OCI-LY7 (cell line): ENCODE measurements at regions not wholly inside any gene's neighbourhood (a gene's known extent, or its start where the extent isn't known, plus 50 kb on each side); places are given as distances from the start of the nearest gene placed in this dataset.

ENCODE experiments used
- BruUV-seq: library from RNA; stranded (reverse); fragments of 400-500 nt; replicated peaks from 2 replicates; lab custom pipeline; 2021; lab: Mats Ljungman, UMichigan
- CTCF ChIA-PET: fragments of 300-600 bp; sonication (Branson Sonifier 250); formaldehyde crosslinking; loops from one replicate; lab custom pipeline; 2022; ENCODE audit warnings: antibody characterized with exemption; ENCODE audit not compliant: unreplicated experiment; lab: Charles Lee
- POLR2A ChIA-PET: fragments of 300-600 bp; sonication (Branson Sonifier 250); formaldehyde crosslinking; loops from one replicate; lab custom pipeline; 2022; ENCODE audit warnings: antibody characterized with exemption; lab: Charles Lee
- DNase-seq: peaks from one replicate; pipeline ENCODE4 v3.0.0-alpha.2; 2015; ENCODE audit warnings: low spot score
- H2AFZ ChIP-seq: fragments of 200-600 bp; sonication (generic), shearing (Covaris generic); 2 replicates; pipeline ENCODE4 v1.6.1; 2014; ENCODE audit warnings: mild to moderate bottlenecking, antibody characterized with exemption, low read length, moderate library complexity
- H3K27ac ChIP-seq: fragments of 200-600 bp; sonication (generic); 2 replicates; pipeline ENCODE4 v1.5.1; 2014; ENCODE audit warnings: mixed run types, low read depth, mild to moderate bottlenecking, moderate library complexity, low read length, inconsistent platforms; ENCODE audit not compliant: poor library complexity, severe bottlenecking
- H3K36me3 ChIP-seq: fragments of 200-600 bp; sonication (generic); 2 replicates; pipeline ENCODE4 v1.6.1; 2014; ENCODE audit warnings: mild to moderate bottlenecking, antibody characterized with exemption, low read length, moderate library complexity, mixed read lengths; ENCODE audit not compliant: insufficient read depth
- H3K4me1 ChIP-seq: fragments of 200-600 bp; sonication (generic); 2 replicates; pipeline ENCODE4 v1.5.1; 2014; ENCODE audit warnings: mild to moderate bottlenecking, low read length; ENCODE audit not compliant: insufficient read depth, poor library complexity, severe bottlenecking
- H3K4me2 ChIP-seq: fragments of 200-600 bp; sonication (generic); 2 replicates; pipeline ENCODE4 v1.6.1; 2014; ENCODE audit warnings: mild to moderate bottlenecking, low read length
- H3K4me3 ChIP-seq: fragments of 200-600 bp; sonication (generic); 2 replicates; pipeline ENCODE4 v1.5.1; 2014; ENCODE audit warnings: mild to moderate bottlenecking, low read depth, low read length; ENCODE audit not compliant: poor library complexity, severe bottlenecking
- H3K79me2 ChIP-seq: fragments of 200-600 bp; sonication (generic); 2 replicates; pipeline ENCODE4 v1.6.1; 2016; ENCODE audit warnings: low read depth, mild to moderate bottlenecking, low read length, moderate library complexity, mixed read lengths; ENCODE audit not compliant: insufficient read depth
- H3K9me2 ChIP-seq: fragments of 200-600 bp; sonication (generic); 2 replicates; pipeline ENCODE4 v1.6.1; 2016; ENCODE audit warnings: mild to moderate bottlenecking, low read length, mixed read lengths; ENCODE audit not compliant: insufficient read depth
- H3K9me3 ChIP-seq: fragments of 200-600 bp; sonication (generic); 2 replicates; pipeline ENCODE4 v1.6.1; 2014; ENCODE audit warnings: mild to moderate bottlenecking, mixed run types, low read length, mixed read lengths
- H4K20me1 ChIP-seq: fragments of 200-600 bp; sonication (generic); 2 replicates; pipeline ENCODE4 v1.6.1; 2014; ENCODE audit warnings: mild to moderate bottlenecking, antibody characterized with exemption, low read length, moderate library complexity, mixed read lengths; ENCODE audit not compliant: insufficient read depth
- CTCF ChIP-seq: fragments of 200-600 bp; sonication (generic); conservative IDR thresholded peaks from 2 replicates; pipeline ENCODE4 v1.5.1; 2014; ENCODE audit warnings: mild to moderate bottlenecking, antibody characterized with exemption, low read length, moderate library complexity, mixed read lengths
- EZH2phosphoT487 ChIP-seq: fragments of 200-600 bp; sonication (generic); IDR thresholded peaks from 2 replicates; pipeline ENCODE4 v1.6.1; 2018; ENCODE audit warnings: low read depth, borderline replicate concordance, mild to moderate bottlenecking, mixed run types, antibody characterized with exemption, low read length, moderate library complexity, mixed read lengths
- intact Hi-C: fragments of 100-400 bp; cut with micrococcal nuclease; formaldehyde crosslinking; loops from one replicate; pipeline ENCODE4 v1.10.0; 2022; ENCODE audit not compliant: unreplicated experiment

DNA sequence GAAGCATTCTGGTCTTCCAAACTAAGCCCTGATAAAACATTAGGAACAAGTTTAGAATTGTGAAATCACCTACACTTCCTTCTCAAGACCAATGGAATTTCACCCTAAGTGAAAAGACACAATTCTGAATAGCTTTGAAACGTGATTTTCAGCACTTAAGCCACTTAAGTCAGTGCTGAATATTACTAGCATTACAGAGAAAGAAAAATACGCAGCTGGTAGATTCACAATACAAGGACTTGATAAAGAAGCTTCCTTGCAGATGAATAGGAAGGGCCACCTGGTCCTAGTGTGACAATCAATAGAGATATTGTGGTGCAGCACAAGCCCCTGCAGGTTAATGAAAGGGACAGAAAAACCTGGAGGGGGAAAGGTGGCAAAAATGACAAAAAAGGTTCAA is 353.1 kb upstream of the ALCAM start:
- no peak for TF ChIP-seq EZH2phosphoT487
- TF ChIP-seq CTCF: no peak
- no peak for DNase-seq
- POLR2A ChIA-PET: no interaction called here
- BruUV-seq: no TSS peak
- Histone ChIP-seq H3K9me3 (no peaks in the 10 kb centered on the region), H3K79me2 (no peaks in the 10 kb centered on the region), H3K4me2 (no peak overlapping the region), H3K9me2 (no peaks in the 10 kb centered on the region), H3K4me1 (no peaks in the 10 kb centered on the region), H3K36me3 (no peaks in the 10 kb centered on the region), H3K27ac (no peak overlapping the region), H3K4me3 (no peak overlapping the region), H2AFZ (no peak overlapping the region), H4K20me1 (no peaks in the 10 kb centered on the region)
- CTCF ChIA-PET: no interaction called here
- intact Hi-C loops: no loop called here

DNA sequence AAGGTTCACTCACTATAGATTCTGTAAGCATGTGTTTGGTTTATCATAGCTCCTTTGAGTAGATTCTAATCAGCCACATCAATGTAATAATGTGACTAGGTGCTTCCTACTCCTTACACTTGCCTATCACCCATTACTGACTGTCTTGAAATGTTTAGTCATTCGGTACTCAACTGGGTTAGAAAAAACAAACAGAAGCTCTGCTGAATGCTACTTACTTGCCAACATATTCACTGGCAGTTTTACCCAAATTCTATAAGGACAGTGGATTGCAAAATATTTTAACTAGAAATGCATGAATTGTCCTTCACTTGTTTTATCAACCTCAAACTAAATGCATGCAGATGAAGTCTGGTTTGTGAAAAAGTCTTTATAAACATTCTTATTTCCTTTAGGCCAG is 352.1 kb upstream of the ALCAM start:
- Histone ChIP-seq H3K79me2 (no peaks in the 10 kb centered on the region), H2AFZ (no peak overlapping the region), H3K4me3 (no peak overlapping the region), H4K20me1 (no peaks in the 10 kb centered on the region), H3K9me3 (no peaks in the 10 kb centered on the region), H3K36me3 (no peaks in the 10 kb centered on the region), H3K9me2 (no peaks in the 10 kb centered on the region), H3K4me1 (no peaks in the 10 kb centered on the region), H3K4me2 (no peak overlapping the region), H3K27ac (no peak overlapping the region)
- POLR2A ChIA-PET: interaction anchor here (0.6 kb wide), 2 partner anchors 627 to 1033 kb away, joined by 3 to 5 read pairs; no protein-coding TSS in a partner anchor
- CTCF ChIA-PET: no interaction called here
- no peak for TF ChIP-seq CTCF
- no peak for TF ChIP-seq EZH2phosphoT487
- intact Hi-C loops: no loop called here
- DNase-seq: no peak
- BruUV-seq: no TSS peak

DNA sequence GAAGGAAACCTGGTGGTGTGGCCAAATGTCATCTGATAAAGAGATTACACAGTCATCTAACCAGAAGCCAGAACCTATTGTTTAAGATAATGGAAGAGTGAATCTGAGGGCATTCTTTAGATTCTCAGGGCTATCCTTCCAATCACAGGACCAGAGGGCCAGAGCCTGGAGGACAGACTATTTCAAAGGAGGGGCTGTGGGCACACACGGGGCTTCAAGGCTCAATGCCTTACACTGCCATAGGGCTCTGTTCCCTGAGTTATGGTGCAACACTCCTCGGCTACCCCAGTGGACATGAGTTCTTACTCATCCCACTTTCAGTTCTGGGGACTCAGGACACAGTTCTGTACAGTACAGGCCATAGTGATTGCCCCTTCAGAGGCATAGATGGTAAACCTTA is 343.9 kb upstream of the ALCAM start:
- no peaks in the 10 kb centered on the region for H3K79me2 ChIP-seq
- no peaks in the 10 kb centered on the region for H3K36me3 ChIP-seq
- H3K4me2 ChIP-seq: no peak overlapping the region
- CTCF ChIA-PET: no interaction called here
- no peaks in the 10 kb centered on the region for H3K9me3 ChIP-seq
- TF ChIP-seq EZH2phosphoT487: no peak
- no peak for TF ChIP-seq CTCF
- POLR2A ChIA-PET: no interaction called here
- no peak overlapping the region for H3K4me3 ChIP-seq
- H4K20me1 ChIP-seq: no peaks in the 10 kb centered on the region
- intact Hi-C loops: no loop called here
- no TSS peak for BruUV-seq
- H2AFZ ChIP-seq: no peak overlapping the region
- no peak for DNase-seq
- no peaks in the 10 kb centered on the region for H3K9me2 ChIP-seq
- H3K27ac ChIP-seq: no peak overlapping the region
- no peaks in the 10 kb centered on the region for H3K4me1 ChIP-seq
